ENCODE measurements at regions not wholly inside any gene's neighbourhood (a gene's known extent, or its start where the extent isn't known, plus 50 kb on each side); places are given as distances from the start of the nearest gene placed in this dataset.

- no peak for DNase-seq
Observed at GRCh38 chr20:58162986-58163385, 65.5 kb downstream of the ANKRD60 start.

GRCh38 chr20:58161192-58161591, 67.3 kb downstream of the ANKRD60 start:
- no peak for DNase-seq

- no peak for DNase-seq
Observed at GRCh38 chr20:58160451-58161061, 67.9 kb downstream of the ANKRD60 start.

- DNase-seq, result no peak
Observed at GRCh38 chr20:58155148-58155925, 73.1 kb downstream of the ANKRD60 start.

DNA sequence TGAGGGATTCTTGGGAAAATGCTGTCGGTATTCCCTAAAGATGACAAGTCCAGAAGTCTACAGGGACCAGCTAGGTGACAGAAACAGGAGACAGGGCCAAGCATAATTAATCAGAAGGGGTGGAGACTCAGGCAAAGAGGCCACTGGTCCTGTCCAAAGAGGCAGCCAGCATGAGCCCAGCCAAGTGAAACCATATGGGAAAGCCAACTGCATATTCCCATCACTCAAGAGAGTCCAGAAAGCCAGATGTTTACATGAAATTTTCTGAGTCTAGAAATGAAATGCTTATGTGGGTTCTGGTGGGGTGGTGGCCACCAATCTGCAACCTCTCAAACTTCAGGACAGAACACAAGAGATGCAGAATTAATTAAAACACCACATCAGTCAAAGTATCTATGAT, 74.3 kb downstream of the ANKRD60 start:
- no peak for DNase-seq

GRCh38 chr20:58153121-58153520, 75.3 kb downstream of the ANKRD60 start:
- no peak for DNase-seq

GRCh38 chr20:58150772-58151171, 77.7 kb downstream of the ANKRD60 start:
- DNase-seq, result no peak

- DNase-seq, result no peak
Observed at GRCh38 chr20:58149437-58150091, 78.9 kb downstream of the ANKRD60 start.

- no peak for DNase-seq
Observed at GRCh38 chr20:58148891-58149290, 79.6 kb downstream of the ANKRD60 start.

DNA sequence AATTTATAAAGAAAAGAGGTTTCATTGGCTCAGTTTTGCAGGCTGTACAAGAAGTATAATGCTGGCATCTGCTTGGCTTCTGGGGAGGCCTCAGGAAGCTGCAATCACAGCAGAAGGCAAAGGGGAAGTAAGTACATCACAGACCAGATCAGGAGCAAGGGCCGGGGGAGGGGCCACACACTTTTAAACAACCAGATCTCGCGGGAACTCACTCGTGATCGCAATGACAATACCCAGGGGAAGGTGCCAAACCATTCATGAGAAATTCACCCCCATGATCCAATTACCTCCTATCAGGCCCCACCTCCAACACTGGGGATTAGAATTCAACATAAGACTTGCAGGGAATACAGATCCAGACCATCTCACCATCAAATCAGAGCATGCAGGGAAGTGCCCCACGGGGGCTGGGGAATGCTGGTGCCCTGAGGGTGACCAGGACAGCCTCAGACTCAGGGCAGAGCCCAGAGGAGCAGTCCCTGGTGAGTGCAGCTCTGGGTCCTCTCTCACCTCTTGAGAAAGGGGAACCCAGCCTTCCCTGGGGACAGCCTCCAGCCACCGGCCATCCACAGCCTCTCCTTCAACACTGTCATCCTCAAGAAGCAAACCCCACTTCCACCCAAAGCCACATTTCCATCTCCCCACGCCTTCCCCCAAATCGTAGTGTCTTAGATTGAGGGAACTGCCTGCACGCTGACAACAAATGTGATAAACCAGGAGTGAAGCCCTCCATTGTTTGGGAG, 80.7 kb downstream of the ANKRD60 start:
- no peak for DNase-seq

DNA sequence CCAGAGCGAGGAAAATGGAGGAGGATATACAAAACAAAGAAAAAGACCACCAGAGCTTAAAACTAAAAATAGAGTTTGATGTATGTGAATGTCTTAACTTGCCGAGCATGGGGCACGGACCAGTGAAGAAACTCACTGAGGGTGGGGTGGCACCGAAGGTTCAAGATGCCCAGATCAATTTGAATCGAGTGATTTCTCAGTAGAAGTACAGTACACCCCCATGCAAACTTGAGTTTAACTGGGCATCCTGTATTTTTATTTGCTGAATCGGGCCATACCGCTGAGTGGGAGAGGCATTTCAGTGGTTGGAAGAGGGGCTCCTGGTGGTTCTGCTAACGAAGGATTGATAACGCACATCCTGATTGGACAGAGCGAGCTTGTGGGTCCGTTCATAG, 81.7 kb downstream of the ANKRD60 start:
- no peak for DNase-seq

GRCh38 chr20:58146081-58146745, 82.2 kb downstream of the ANKRD60 start:
- DNase-seq, result no peak

- no peak for DNase-seq
Observed at GRCh38 chr20:58145506-58146080, 82.9 kb downstream of the ANKRD60 start.

DNA sequence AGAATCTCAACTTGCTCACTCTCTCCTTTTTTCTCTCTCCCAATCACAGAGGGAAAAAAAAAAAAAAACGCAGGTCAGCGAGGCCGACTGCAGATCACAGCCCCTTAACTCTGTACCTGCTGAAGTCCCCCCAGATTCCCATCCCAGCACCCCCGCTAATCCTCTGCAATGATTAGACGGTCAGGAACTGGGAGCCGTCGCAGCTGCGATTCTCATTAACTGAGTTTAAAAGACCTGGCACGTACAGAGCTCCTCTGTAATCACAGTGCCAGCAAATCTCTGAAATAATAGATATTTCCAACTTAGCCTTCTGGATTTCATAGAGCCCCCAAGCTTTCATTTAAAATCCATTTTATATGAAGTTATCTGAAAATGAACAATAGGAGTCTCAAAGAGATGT, 84.4 kb downstream of the ANKRD60 start:
- DNase-seq, result no peak

DNA sequence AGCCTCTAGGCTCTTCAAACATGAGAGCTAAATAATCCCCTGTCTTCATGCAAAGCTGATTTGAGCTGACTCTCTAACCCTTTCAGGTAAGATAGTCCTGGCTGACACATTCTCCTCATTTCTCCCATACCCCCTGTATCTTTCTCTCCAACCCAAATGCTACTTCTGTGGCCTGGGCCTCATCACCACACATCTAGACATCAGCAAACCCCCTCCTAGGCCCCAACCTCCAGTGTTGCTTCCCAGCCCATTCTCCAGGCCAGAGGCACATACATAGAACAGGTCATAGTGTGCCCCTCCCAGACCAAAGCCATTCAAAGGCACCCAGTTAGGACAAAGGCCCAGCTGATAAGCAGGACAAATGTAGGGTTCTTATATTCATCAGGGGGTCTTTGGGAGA, 84.9 kb downstream of the ANKRD60 start:
- no peak for DNase-seq

DNA sequence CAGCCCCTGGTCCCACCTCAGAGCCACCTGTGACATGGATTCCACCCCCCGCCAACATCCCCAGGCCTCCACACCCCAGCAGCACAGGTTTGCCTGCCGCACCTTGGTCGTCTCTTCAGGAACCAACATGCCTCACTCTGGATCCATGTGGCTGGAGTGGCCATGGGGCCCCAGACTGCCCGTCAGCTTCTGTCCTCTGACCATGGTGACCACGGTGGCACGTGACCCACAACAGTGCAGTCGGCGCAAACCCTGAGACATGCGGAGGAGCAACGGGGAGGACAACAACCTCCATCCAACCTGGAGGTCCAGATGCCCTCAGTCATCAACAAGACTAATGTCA, 85.6 kb downstream of the ANKRD60 start:
- no peak for DNase-seq

DNA sequence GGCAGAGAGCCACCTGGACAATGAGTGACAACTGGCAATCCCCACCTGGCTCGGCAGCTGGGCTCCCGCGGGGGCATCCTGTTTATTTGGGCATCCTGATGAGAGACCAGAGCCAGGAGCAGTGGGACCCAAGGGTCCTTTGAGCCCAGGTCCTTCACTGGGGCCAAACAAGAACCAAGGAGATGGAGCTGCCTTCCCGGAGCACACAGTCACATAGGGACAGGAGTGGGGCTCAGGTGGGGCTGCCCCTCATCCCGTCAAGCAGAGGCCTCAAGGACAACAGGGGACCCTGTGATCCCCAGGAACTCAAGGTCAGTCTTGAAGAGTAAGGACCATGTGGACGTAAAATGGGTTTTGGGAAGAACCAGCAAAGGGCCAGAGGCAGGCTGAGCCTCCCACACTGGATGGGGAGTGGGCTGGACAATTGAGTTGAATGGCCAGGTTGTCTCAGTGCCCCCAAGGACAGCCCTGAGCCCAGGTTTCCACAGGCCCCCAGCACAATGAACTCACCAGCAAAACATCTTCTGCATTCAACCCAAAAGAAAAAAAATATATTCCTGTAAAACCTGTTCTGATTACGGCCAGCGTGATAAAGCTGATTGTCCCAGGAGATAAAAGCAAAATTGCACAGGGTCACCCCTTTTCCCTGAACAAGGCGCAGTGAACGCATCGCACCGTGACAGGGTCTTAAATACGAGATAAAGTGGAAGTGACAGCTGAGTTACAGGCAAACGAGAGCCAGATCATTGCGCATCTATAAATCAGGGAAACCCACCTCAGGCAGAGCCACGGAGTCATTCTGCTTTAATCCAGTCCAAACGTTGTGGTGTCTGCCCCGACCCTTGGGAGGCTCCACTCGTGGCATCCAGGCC, 86.2 kb downstream of the ANKRD60 start:
- no peak for DNase-seq

GRCh38 chr20:58141496-58141895, 87.0 kb downstream of the ANKRD60 start:
- no peak for DNase-seq

DNA sequence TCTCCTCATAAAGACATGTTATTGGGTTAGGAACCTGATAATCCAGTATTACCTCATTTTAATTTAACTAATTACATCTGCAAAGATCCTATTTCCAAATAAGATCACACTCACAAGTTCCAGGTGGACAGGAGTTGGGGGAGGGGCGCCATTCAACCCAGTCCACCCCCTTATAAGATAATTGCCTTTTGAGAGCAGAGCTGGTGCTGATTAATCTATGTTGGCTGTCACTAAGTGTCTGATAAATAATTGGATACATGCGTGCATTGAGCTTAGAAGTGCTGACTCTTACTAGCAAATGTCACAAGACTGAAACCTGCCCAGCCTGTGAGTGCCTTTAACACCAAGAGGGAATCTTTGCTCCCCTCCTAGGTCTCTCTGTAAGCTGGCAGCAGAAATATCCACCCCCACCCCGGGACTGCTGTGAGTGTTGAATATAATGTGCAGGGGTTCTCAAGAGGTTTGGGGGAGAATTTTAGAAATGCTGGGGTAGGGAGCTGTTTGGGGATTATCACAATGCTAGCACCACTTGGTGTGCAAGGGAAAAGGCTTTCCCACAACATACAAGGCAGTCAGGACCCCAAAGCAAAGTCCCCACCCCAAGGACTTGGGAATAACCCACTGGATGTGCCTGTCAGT, 87.5 kb downstream of the ANKRD60 start:
- DNase-seq, result no peak

DNA sequence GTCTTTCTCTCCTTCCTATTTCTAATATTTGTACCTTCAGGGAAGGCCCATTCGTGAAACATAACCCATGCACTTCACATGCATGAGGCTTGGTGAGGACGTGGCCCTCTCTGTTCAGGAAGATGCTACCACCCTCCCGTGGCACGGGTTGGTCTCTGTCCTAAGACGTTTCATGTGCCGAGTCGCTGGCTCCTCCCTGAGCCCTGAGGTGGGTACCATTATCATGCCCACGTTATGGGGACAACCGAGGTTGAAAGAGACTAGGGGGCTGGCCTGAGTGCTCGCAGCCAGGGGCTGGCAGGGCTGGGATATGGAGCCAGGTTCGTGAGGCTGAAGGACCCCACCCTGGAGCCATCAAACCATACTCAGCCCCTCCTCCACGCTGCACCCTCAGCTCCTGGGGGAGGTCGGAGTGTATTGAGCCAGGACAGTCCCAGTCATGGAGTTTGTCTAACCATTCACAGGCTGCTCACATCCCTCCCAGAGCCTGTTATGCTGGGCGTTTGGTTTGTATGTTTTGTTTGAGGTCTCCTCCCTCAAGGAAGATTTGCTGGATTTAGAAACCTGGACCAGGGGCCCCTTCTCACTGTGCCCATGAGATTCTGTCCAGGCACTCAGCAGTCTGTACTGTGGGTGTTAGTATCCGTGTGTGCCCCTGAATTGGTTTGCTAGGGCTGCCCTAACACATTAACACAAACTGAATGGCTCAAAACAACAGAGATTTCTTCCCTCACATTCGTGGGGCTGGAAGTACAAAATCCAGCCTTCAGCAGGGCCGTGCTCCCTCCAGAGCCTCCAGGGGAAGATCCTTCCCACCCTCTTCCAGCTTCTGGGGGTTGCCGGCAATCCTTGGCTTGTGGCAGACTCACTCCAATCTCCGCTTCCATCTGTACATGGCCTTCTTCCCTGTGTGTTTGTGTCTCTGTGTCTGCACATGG, 88.3 kb downstream of the ANKRD60 start:
- no peak for DNase-seq
